B cell (primary cell): ENCODE measurements at regions not wholly inside any gene's neighbourhood (a gene's known extent, or its start where the extent isn't known, plus 50 kb on each side); places are given as distances from the start of the nearest gene placed in this dataset.

Source experiments
- EZH2 ChIP-seq: IDR thresholded peaks from 2 replicates; pipeline ENCODE4 v1.6.1; 2012; ENCODE audit warnings: borderline replicate concordance, low read depth, mild to moderate bottlenecking, moderate library complexity, low read length; ENCODE audit not compliant: insufficient read depth, poor library complexity, severe bottlenecking
- TF ChIP-seq, protein P1 (sequence below): fragments of 200-600 bp; IDR thresholded peaks from one replicate; pipeline ENCODE4 v1.8.0; 2022; ENCODE audit warnings: antibody characterized with exemption, mild to moderate bottlenecking

DNA sequence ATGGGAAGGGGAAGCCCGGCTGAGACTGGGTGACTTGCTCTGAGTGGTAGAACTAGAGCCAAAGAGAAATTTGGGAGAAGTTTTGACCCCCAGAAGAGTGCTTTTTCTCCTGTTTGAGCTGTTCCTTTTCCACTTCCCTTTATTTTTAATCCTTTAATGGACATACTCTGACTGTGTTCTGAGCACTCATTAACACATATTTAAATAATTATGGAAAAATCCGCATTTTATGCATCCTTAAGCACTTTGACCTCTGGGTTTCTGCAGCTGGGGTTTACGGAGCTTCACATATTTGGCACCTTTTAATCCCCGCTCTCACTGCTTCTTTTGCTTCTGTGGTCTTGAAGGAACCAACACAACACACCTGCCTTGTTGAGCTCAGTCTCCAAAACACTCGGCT lies 114.7 kb downstream of the FOXL1 start:
- TF ChIP-seq, protein P1, sequence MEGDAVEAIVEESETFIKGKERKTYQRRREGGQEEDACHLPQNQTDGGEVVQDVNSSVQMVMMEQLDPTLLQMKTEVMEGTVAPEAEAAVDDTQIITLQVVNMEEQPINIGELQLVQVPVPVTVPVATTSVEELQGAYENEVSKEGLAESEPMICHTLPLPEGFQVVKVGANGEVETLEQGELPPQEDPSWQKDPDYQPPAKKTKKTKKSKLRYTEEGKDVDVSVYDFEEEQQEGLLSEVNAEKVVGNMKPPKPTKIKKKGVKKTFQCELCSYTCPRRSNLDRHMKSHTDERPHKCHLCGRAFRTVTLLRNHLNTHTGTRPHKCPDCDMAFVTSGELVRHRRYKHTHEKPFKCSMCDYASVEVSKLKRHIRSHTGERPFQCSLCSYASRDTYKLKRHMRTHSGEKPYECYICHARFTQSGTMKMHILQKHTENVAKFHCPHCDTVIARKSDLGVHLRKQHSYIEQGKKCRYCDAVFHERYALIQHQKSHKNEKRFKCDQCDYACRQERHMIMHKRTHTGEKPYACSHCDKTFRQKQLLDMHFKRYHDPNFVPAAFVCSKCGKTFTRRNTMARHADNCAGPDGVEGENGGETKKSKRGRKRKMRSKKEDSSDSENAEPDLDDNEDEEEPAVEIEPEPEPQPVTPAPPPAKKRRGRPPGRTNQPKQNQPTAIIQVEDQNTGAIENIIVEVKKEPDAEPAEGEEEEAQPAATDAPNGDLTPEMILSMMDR: no peak
- no peak for TF ChIP-seq EZH2
